CD4-positive, alpha-beta T cell (primary cell): ENCODE measurements at regions not wholly inside any gene's neighbourhood (a gene's known extent, or its start where the extent isn't known, plus 50 kb on each side); places are given as distances from the start of the nearest gene placed in this dataset.

ENCODE experiments used
- ATAC-seq: fragments of 200-7000 bp; cut with Tn5 transposase; one replicate; pipeline ENCODE4 v1.10.0; 2022; ENCODE audit warnings: mild to moderate bottlenecking; ENCODE audit not compliant: poor library complexity
- CTCF ChIA-PET: fragments of 350-600 bp; sonication (Branson Sonifier 250); formaldehyde crosslinking; loops from one replicate; lab custom pipeline; 2021; ENCODE audit warnings: antibody characterized with exemption, inconsistent platforms; lab: Charles Lee
- POLR2A ChIA-PET: fragments of 350-600 bp; sonication (Branson Sonifier 250); formaldehyde crosslinking; loops from one replicate; lab custom pipeline; 2021; ENCODE audit warnings: antibody characterized with exemption, inconsistent platforms; lab: Charles Lee
- DNase-seq, 14 experiments: peaks; one replicate each; pipeline ENCODE4 v3.0.0-alpha.2; 2013 to 2020; ENCODE audit warnings: mixed read lengths in 2 of 14
- H3K27ac ChIP-seq, 2 donors: one replicate each; pipeline versions ENCODE4 v1.5.1 to v1.7.0; 2013; ENCODE audit warnings: low read length in 2 of 2, low read depth in 1 of 2, mild to moderate bottlenecking in 1 of 2
- H3K27me3 ChIP-seq, 2 experiments: 1 replicate in 1 of 2; 2 replicates in 1 of 2; pipeline versions ENCODE4 v1.6.1 to v1.7.0; 2013; ENCODE audit warnings: low read length in 2 of 2, control low read depth in 1 of 2, mild to moderate bottlenecking in 1 of 2, moderate library complexity in 1 of 2; ENCODE audit not compliant: insufficient read depth in 2 of 2, control insufficient read depth in 1 of 2
- H3K36me3 ChIP-seq: one replicate; pipeline ENCODE4 v1.6.1; 2013; ENCODE audit warnings: low read length, control low read depth; ENCODE audit not compliant: insufficient read depth
- H3K4me1 ChIP-seq: one replicate; pipeline ENCODE4 v1.6.1; 2013; ENCODE audit warnings: low read length, control low read depth; ENCODE audit not compliant: insufficient read depth
- H3K4me3 ChIP-seq: one replicate; pipeline ENCODE4 v1.5.1; 2013; ENCODE audit warnings: mild to moderate bottlenecking, low read length, moderate library complexity
- H3K9me3 ChIP-seq, 2 experiments: 1 replicate in 1 of 2; 2 replicates in 1 of 2; pipeline versions ENCODE4 v1.6.1 to v1.7.0; 2013; ENCODE audit warnings: low read length in 2 of 2, mild to moderate bottlenecking in 2 of 2, control low read depth in 1 of 2, moderate library complexity in 1 of 2; ENCODE audit not compliant: control insufficient read depth in 1 of 2, insufficient read depth in 1 of 2
- H3K27ac Mint-ChIP-seq: one replicate; pipeline ENCODE4 v1.8.0; 2020; ENCODE audit warnings: mixed read lengths
- H3K27me3 Mint-ChIP-seq: one replicate; pipeline ENCODE4 v1.8.0; 2021; ENCODE audit warnings: mixed read lengths
- H3K36me3 Mint-ChIP-seq: one replicate; pipeline ENCODE4 v1.8.0; 2021; ENCODE audit warnings: low read depth, mixed read lengths
- H3K4me1 Mint-ChIP-seq: one replicate; pipeline ENCODE4 v1.8.0; 2021; ENCODE audit warnings: low read depth, mixed read lengths
- H3K4me3 Mint-ChIP-seq: one replicate; pipeline ENCODE4 v1.8.0; 2020; ENCODE audit warnings: mild to moderate bottlenecking, mixed read lengths
- H3K9me3 Mint-ChIP-seq: one replicate; pipeline ENCODE4 v1.8.0; 2020; ENCODE audit warnings: mixed read lengths
- CTCF ChIP-seq: fragments of 200-600 bp; IDR thresholded peaks from one replicate; pipeline ENCODE4 v1.8.0; 2022; ENCODE audit warnings: antibody characterized with exemption, mild to moderate bottlenecking
- intact Hi-C, 2 experiments: fragments of 100-400 bp; cut with DNase I in 1 of 2; cut with micrococcal nuclease in 1 of 2; formaldehyde crosslinking; loops; one replicate each; pipeline versions ENCODE4 v1.15.1 to v1.9.0; 2023 to 2025; cut with DNase I, micrococcal nuclease

- intact Hi-C loops, result no loop called here
- no peak overlapping the region for H3K27ac ChIP-seq
- H3K4me1 Mint-ChIP-seq, result no peaks in the 10 kb centered on the region
- H3K4me1 ChIP-seq, result no peaks in the 10 kb centered on the region
- DNase-seq, result no peak
- CTCF ChIA-PET, result no interaction called here
- no peaks in the 10 kb centered on the region for H3K9me3 Mint-ChIP-seq
- no peaks in the 10 kb centered on the region for H3K27me3 Mint-ChIP-seq
- no peak overlapping the region for H3K4me3 Mint-ChIP-seq
- H3K27me3 ChIP-seq, result no peaks in the 10 kb centered on the region
- no peak overlapping the region for H3K27ac Mint-ChIP-seq
- H3K4me3 ChIP-seq, result no peak overlapping the region
- POLR2A ChIA-PET, result no interaction called here
- H3K36me3 ChIP-seq, result no peaks in the 10 kb centered on the region
- H3K36me3 Mint-ChIP-seq, result no peaks in the 10 kb centered on the region
- TF ChIP-seq CTCF, result no peak
- no peak for ATAC-seq
- H3K9me3 ChIP-seq, result peaks cover 0 to 3% of the 10 kb centered on the region in 2 experiments
Observed at GRCh38 chr4:164169591-164169990, 584.3 kb upstream of the SMIM31 start.

DNA sequence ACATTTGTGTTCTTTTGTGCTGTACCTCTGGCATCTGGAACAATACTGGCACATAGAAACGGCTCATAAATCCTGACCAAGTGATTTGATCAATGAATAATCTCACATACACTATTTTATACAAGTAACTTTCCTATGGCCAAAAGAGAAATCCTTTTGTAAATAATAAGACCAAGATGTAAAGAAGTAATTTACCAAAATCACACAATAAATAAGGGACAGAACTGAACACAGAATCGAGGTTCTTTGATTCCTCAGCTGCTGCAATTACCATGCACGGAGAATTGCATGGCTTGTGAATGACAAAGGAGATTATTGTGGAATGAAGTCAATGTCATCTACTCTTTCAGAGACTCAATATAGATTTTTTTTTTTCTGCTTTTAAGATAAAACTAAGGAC, 576.8 kb upstream of the SMIM31 start:
- H3K4me3 Mint-ChIP-seq, result no peak overlapping the region
- TF ChIP-seq CTCF, result no peak
- CTCF ChIA-PET, result no interaction called here

GRCh38 chr4:164177753-164178152, 576.2 kb upstream of the SMIM31 start:
- Mint-ChIP-seq H3K36me3 (no peaks in the 10 kb centered on the region), H3K9me3 (no peaks in the 10 kb centered on the region), H3K4me3 (no peak overlapping the region), H3K27ac (no peak overlapping the region), H3K4me1 (no peaks in the 10 kb centered on the region), H3K27me3 (no peaks in the 10 kb centered on the region)
- POLR2A ChIA-PET, result no interaction called here
- no peak for DNase-seq
- Histone ChIP-seq H3K36me3 (no peaks in the 10 kb centered on the region), H3K27me3 (no peaks in the 10 kb centered on the region), H3K9me3 (no peaks in the 10 kb centered on the region), H3K4me3 (no peak overlapping the region), H3K4me1 (no peaks in the 10 kb centered on the region), H3K27ac (no peak overlapping the region)
- intact Hi-C loops, result no loop called here
- ATAC-seq, result no peak
- CTCF ChIA-PET, result no interaction called here
- no peak for TF ChIP-seq CTCF

More for the DNA sequence above, 576.8 kb upstream of the SMIM31 start:
- Mint-ChIP-seq H3K4me1 (no peaks in the 10 kb centered on the region), H3K36me3 (no peaks in the 10 kb centered on the region), H3K27ac (no peak overlapping the region), H3K9me3 (no peaks in the 10 kb centered on the region), H3K27me3 (no peaks in the 10 kb centered on the region)
- peaks cover 0 to 3% of the 10 kb centered on the region in 2 experiments for H3K9me3 ChIP-seq
- no peak overlapping the region for H3K27ac ChIP-seq
- no peaks in the 10 kb centered on the region for H3K36me3 ChIP-seq
- no peaks in the 10 kb centered on the region for H3K27me3 ChIP-seq
- no peaks in the 10 kb centered on the region for H3K4me1 ChIP-seq
- ATAC-seq (no peak), DNase-seq (no peak)
- POLR2A ChIA-PET, result no interaction called here
- H3K4me3 ChIP-seq, result no peak overlapping the region
- intact Hi-C loops, result no loop called here
